PC-9 (cell line): ENCODE measurements at regions not wholly inside any gene's neighbourhood (a gene's known extent, or its start where the extent isn't known, plus 50 kb on each side); places are given as distances from the start of the nearest gene placed in this dataset.

Source experiments
- BruUV-seq: library from RNA; stranded (reverse); fragments of 400-500 nt; replicated peaks from 2 replicates; lab custom pipeline; 2021; lab: Mats Ljungman, UMichigan
- CTCF ChIA-PET: fragments of 300-600 bp; sonication (Branson Sonifier 250); formaldehyde crosslinking; loops from one replicate; lab custom pipeline; 2022; ENCODE audit warnings: antibody characterized with exemption; lab: Charles Lee
- POLR2A ChIA-PET: fragments of 300-600 bp; sonication (Branson Sonifier 250); formaldehyde crosslinking; loops from one replicate; lab custom pipeline; 2022; ENCODE audit warnings: antibody characterized with exemption; ENCODE audit not compliant: unreplicated experiment; lab: Charles Lee
- DNase-seq, 2 experiments: peaks; one replicate each; pipeline versions ENCODE4 v3.0.0 to v3.0.0-alpha.2; 2015 to 2022; ENCODE audit warnings: mixed read lengths in 1 of 2
- H2AFZ ChIP-seq: fragments of 200-600 bp; sonication (generic); 2 replicates; pipeline ENCODE4 v1.8.1; 2017; ENCODE audit warnings: antibody characterized with exemption
- H3F3A ChIP-seq: fragments of 200-600 bp; sonication (generic); 2 replicates; pipeline ENCODE4 v1.8.1; 2017; ENCODE audit warnings: antibody characterized with exemption, mild to moderate bottlenecking, low read depth; ENCODE audit not compliant: insufficient read depth
- H3K27ac ChIP-seq: fragments of 200-600 bp; sonication (generic); 2 replicates; pipeline ENCODE4 v1.6.1; 2016; ENCODE audit warnings: mixed run types
- H3K27me3 ChIP-seq: fragments of 200-600 bp; sonication (generic); 2 replicates; pipeline ENCODE4 v1.6.1; 2016; ENCODE audit warnings: low read depth, mixed run types; ENCODE audit not compliant: insufficient read depth
- H3K36me3 ChIP-seq: fragments of 200-600 bp; sonication (generic); 2 replicates; pipeline ENCODE4 v1.6.1; 2016; ENCODE audit warnings: low read depth, mixed run types
- H3K4me1 ChIP-seq: fragments of 200-600 bp; sonication (generic); replicated peaks from 2 replicates; pipeline ENCODE4 v1.6.1; 2016; ENCODE audit warnings: mixed run types; ENCODE audit not compliant: insufficient read depth
- H3K4me2 ChIP-seq: fragments of 200-600 bp; sonication (generic); 2 replicates; pipeline ENCODE4 v1.6.1; 2017; ENCODE audit warnings: mixed run types
- H3K4me3 ChIP-seq: fragments of 200-600 bp; sonication (generic); 2 replicates; pipeline ENCODE4 v1.6.1; 2016; ENCODE audit warnings: mixed run types
- H3K79me2 ChIP-seq: fragments of 200-600 bp; sonication (generic); 2 replicates; pipeline ENCODE4 v1.6.1; 2017; ENCODE audit warnings: low read depth, mixed run types
- H3K9me2 ChIP-seq: fragments of 200-600 bp; sonication (generic); 2 replicates; pipeline ENCODE4 v1.8.1; 2017; ENCODE audit warnings: mild to moderate bottlenecking; ENCODE audit not compliant: insufficient read depth
- H3K9me3 ChIP-seq: fragments of 200-600 bp; sonication (generic); 2 replicates; pipeline ENCODE4 v1.8.1; 2016; ENCODE audit warnings: low read depth; ENCODE audit not compliant: insufficient read depth
- H4K20me1 ChIP-seq: fragments of 200-600 bp; sonication (generic); 2 replicates; pipeline ENCODE4 v1.8.1; 2017; ENCODE audit not compliant: insufficient read depth
- EZH2 ChIP-seq: fragments of 200-600 bp; sonication (generic); IDR thresholded peaks from 2 replicates; pipeline ENCODE4 v1.8.0; 2017; ENCODE audit warnings: antibody characterized with exemption, low read depth
- intact Hi-C: fragments of 100-400 bp; cut with micrococcal nuclease; formaldehyde crosslinking; loops from one replicate; pipeline ENCODE4 v1.10.0; 2022; ENCODE audit not compliant: unreplicated experiment
- TF ChIP-seq, protein P1 (sequence below): fragments of 200-600 bp; sonication (generic); conservative IDR thresholded peaks from 2 replicates; pipeline ENCODE4 v1.6.1; 2017; ENCODE audit warnings: mixed run types, antibody characterized with exemption, mild to moderate bottlenecking, moderate library complexity

DNA sequence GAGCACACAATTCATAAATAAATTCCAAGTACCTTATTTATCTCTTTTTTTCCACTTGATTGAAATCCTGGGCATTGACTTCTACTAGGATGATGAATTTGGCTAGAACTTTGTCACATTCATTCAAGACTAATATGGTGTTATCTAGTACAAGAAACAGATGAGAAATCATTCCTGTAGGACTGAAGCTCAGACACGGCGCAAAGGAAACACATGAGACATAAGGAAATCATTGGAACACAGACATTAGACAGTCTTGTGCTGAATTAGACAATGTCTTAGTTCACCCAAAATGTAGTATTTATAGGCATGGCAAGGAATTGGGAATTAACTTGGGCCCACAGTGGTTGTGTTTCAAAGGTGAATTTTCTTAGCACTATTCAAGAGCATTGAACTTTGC is 305.7 kb downstream of the SETD4 start:
- intact Hi-C loops: no loop called here
- H3K79me2 ChIP-seq: no peaks in the 10 kb centered on the region
- H4K20me1 ChIP-seq: no peaks in the 10 kb centered on the region
- H3K9me3 ChIP-seq: no peaks in the 10 kb centered on the region
- no peak overlapping the region for H2AFZ ChIP-seq
- H3K4me2 ChIP-seq: no peak overlapping the region
- no TSS peak for BruUV-seq
- POLR2A ChIA-PET: no interaction called here
- H3K4me1 ChIP-seq: no peaks in the 10 kb centered on the region
- no peak for DNase-seq
- TF ChIP-seq, protein P1, sequence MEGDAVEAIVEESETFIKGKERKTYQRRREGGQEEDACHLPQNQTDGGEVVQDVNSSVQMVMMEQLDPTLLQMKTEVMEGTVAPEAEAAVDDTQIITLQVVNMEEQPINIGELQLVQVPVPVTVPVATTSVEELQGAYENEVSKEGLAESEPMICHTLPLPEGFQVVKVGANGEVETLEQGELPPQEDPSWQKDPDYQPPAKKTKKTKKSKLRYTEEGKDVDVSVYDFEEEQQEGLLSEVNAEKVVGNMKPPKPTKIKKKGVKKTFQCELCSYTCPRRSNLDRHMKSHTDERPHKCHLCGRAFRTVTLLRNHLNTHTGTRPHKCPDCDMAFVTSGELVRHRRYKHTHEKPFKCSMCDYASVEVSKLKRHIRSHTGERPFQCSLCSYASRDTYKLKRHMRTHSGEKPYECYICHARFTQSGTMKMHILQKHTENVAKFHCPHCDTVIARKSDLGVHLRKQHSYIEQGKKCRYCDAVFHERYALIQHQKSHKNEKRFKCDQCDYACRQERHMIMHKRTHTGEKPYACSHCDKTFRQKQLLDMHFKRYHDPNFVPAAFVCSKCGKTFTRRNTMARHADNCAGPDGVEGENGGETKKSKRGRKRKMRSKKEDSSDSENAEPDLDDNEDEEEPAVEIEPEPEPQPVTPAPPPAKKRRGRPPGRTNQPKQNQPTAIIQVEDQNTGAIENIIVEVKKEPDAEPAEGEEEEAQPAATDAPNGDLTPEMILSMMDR: no peak
- H3K27ac ChIP-seq: no peak overlapping the region
- no peak overlapping the region for H3K4me3 ChIP-seq
- CTCF ChIA-PET: no interaction called here
- no peaks in the 10 kb centered on the region for H3K36me3 ChIP-seq
- no peaks in the 10 kb centered on the region for H3K27me3 ChIP-seq
- H3K9me2 ChIP-seq: no peaks in the 10 kb centered on the region
- H3F3A ChIP-seq: no peaks in the 10 kb centered on the region

GRCh38 chr21:35753308-35753707 is 307.0 kb downstream of the SETD4 start:
- H3K9me2 ChIP-seq: no peaks in the 10 kb centered on the region
- H3F3A ChIP-seq: no peaks in the 10 kb centered on the region
- DNase-seq: no peak
- ChIA-PET CTCF (no interaction called here), POLR2A (no interaction called here)
- no peaks in the 10 kb centered on the region for H3K27me3 ChIP-seq
- H3K79me2 ChIP-seq: no peaks in the 10 kb centered on the region
- H3K9me3 ChIP-seq: no peaks in the 10 kb centered on the region
- H3K27ac ChIP-seq: no peak overlapping the region
- BruUV-seq: no TSS peak
- H4K20me1 ChIP-seq: no peaks in the 10 kb centered on the region
- H2AFZ ChIP-seq: no peak overlapping the region
- no peak overlapping the region for H3K4me2 ChIP-seq
- no peak overlapping the region for H3K4me3 ChIP-seq
- TF ChIP-seq, protein P1: no peak
- TF ChIP-seq EZH2: no peak
- H3K36me3 ChIP-seq: no peaks in the 10 kb centered on the region
- H3K4me1 ChIP-seq: no peaks in the 10 kb centered on the region
- intact Hi-C loops: no loop called here

GRCh38 chr21:35751171-35751570 is 309.2 kb downstream of the SETD4 start:
- H3K4me2 ChIP-seq: no peak overlapping the region
- DNase-seq: no peak
- intact Hi-C loops: no loop called here
- TF ChIP-seq EZH2: no peak
- TF ChIP-seq, protein P1: no peak
- H3K4me3 ChIP-seq: no peak overlapping the region
- H3K4me1 ChIP-seq: no peaks in the 10 kb centered on the region
- H3K27me3 ChIP-seq: no peaks in the 10 kb centered on the region
- POLR2A ChIA-PET: no interaction called here
- H3F3A ChIP-seq: no peaks in the 10 kb centered on the region
- no peaks in the 10 kb centered on the region for H3K79me2 ChIP-seq
- BruUV-seq: no TSS peak
- CTCF ChIA-PET: no interaction called here
- H4K20me1 ChIP-seq: no peaks in the 10 kb centered on the region
- H3K9me2 ChIP-seq: no peaks in the 10 kb centered on the region
- H3K9me3 ChIP-seq: no peaks in the 10 kb centered on the region
- no peaks in the 10 kb centered on the region for H3K36me3 ChIP-seq
- H3K27ac ChIP-seq: no peak overlapping the region
- H2AFZ ChIP-seq: no peak overlapping the region
